HG02642 (cell line): ENCODE measurements at regions not wholly inside any gene's neighbourhood (a gene's known extent, or its start where the extent isn't known, plus 50 kb on each side); places are given as distances from the start of the nearest gene placed in this dataset.
"Not testable (repeated sequence)": the region's sequence is repeated elsewhere in the genome, so short reads cannot be mapped to it uniquely, and the experiment has no call there.

Source experiments
- ATAC-seq: cut with Tn5 transposase; IDR thresholded peaks from one replicate; pipeline ENCODE4 v1.9.1; 2021; ENCODE audit warnings: mild to moderate bottlenecking; ENCODE audit not compliant: unreplicated experiment, poor library complexity

- no peak for ATAC-seq
Observed at GRCh38 chr12:75660107-75660530, 148.7 kb upstream of the KRR1 start.

DNA sequence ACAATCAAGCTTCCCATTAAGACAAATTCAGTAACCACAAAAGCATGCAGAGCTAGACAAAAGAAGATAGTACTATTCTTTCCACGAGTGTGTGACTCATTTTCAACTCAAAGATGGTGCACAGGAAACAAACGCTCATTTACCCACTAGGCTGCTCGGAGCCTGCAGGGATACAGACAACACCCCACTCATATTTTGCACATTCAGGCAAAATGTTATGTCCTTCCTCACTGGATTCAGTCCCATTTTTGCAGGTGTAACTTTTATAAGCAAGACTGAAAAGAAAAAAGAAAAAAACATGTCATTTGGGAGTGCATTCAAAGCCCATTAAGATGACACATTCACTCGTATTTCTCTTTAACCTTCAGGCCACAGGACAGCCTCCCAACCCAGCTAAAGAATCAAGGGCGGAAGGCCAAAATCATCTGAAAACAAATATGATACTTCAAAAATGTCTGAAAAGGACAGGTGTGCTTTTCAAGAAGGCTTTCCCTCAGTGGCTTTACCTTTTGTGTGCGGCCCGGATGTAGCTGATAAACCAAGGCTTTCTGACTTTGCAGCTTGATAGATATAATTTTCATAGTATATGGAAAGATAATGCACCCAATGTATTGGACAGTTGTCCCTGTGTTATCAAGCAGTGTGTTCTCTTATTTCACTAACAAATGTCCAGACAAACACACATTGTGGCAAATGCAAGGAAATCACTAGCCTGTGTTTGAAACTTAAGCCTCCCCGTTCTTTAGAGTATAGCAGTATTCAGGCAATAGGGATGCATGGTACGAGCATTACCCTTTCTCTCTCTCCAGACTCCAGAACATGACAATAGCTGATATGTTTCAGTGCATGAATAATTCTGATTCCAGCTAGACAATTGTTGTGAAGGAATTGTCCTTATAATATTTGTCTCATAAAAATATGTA is 147.8 kb upstream of the KRR1 start:
- no peak for ATAC-seq

- no peak for ATAC-seq
Observed at GRCh38 chr12:75658286-75658685, 146.9 kb upstream of the KRR1 start.

- ATAC-seq: no peak
Observed at GRCh38 chr12:75657831-75658230, 146.4 kb upstream of the KRR1 start.

GRCh38 chr12:75657354-75657753 is 145.9 kb upstream of the KRR1 start:
- not testable (repeated sequence) for ATAC-seq

- ATAC-seq: no peak
Observed at GRCh38 chr12:75656648-75657047, 145.2 kb upstream of the KRR1 start.

- no peak for ATAC-seq
Observed at GRCh38 chr12:75656210-75656609, 144.8 kb upstream of the KRR1 start.

DNA sequence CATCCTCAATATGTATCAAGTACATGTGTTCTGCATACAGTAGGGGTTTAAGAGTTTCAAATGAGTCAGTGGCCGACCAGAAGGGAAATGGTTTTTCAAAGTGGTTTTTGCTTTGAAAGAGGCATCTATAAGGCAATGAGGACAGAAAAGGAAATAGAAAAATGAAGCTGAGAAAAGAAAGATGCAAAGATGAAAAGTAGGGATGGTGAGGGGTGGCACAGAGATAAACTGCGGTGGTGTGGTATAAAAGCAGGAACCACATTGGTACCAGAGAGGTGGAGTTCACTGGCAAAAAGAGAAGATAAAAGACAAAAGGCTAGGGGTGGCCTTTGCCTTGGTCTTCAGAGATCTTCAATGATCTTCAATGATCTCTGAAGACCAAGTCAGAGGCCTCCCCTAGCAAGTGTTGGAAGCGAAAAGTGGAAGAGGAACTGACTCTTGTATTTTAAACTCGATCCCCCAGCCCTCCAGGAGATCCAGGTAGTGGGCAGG is 144.0 kb upstream of the KRR1 start:
- ATAC-seq: peak; percentile 74

DNA sequence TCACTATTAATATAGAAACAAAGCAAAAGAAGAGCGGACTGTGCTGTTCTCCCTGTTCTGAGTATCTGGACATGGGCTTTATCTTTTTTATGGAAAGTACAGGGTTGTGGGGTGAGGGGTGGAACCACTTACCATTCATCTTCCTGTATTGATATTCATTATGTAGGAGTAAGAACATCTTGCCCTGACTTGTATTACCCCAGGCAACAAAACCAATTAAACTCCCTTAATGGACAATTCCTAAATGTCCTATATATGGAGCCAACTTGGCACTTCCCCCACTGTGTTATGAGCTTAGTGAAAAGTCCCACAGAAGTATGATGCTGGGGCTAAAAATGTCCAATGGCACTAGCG is 139.9 kb upstream of the KRR1 start:
- no peak for ATAC-seq

DNA sequence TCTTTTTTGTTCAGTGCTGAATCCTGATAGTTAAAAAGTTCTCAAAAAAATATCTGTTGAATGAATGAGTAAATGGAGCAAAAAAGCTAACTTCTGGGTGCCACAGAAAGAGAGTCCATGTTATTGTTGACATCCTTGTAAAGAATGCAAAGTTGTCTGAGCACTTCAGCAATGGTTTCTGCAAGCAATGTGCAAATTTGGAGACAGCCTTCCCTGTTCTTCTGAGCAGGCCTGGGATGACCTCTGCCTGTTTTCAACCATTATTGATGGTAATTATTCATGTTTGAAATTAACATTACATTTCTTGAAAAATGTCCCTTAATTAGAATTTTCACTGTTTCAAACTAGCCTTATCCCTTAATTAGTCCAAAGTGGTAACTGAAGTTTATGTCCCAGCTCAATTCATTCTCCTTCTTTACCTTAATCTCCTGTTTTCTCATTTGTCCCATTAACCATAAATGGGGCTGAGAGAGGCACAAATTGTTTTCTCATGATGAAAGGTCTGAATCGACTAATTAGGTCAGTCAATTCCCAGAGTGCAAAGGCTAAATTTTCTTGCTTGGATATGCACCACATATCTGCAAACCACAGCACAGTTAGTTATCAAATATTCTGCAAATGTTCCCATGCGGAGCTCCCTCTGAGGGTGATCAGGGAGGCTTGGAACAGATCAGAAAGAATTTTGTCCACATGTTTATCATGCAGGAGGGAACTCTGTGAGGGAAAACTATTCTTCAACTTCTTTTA is 139.4 kb upstream of the KRR1 start:
- no peak for ATAC-seq

DNA sequence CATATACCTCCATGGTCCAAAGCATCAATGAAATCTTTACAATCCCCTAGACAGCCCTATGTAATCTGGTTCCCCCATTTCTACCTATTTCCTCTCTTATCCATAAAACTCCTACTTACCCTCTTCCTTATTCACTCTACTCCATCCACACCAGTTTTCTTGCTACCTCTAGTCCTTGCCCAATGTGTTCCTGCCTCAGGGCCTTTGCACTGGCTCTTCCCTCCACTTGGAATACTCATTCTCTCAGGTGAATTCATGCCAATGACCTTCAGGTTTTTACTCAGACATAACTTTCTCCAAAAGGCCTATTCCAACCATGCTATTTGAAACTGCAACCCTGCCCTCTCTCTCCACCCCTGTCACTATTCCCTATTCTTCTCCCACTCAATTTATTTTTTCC is 138.7 kb upstream of the KRR1 start:
- ATAC-seq: no peak

GRCh38 chr12:75648856-75649255 is 137.4 kb upstream of the KRR1 start:
- no peak for ATAC-seq

DNA sequence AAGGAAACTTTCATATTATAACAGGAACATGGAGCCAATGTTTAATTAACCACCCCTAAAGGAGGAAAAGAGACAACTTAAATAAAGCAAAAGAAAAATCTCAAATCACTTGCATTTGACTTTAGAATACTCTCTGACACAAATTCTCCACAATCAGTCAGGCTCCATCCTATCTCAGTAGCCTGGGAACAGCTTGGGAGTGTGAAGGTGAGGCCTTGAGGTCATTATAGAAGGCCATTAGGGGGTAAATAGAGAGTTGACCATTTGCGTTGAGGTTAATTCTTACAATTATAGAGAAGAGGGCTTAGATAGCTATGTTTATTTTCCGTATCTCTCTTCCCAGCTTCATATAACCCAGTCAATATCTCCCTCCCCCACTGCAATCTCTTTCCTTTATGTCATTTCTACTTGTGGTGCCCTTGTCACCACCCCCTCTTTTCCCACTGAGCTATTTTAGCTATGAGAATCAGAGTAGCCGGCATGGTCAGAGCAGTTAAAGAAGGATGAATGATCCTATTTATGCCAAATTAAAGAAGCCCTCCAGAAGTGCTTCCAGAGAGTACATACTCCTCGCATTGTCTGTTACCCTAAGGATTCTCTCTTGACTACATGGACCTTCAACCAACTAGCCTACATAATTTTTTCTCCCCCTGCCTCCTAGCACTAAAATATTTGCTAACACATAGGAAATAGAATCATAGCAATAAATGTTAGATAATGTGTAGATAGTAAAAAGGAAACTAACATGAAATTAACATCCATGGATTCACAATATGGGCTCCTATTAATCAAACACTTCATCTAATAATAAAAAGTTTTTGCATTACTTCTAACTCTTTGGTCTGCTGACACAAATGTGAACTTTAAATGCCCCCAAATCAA is 135.2 kb upstream of the KRR1 start:
- ATAC-seq: no peak

DNA sequence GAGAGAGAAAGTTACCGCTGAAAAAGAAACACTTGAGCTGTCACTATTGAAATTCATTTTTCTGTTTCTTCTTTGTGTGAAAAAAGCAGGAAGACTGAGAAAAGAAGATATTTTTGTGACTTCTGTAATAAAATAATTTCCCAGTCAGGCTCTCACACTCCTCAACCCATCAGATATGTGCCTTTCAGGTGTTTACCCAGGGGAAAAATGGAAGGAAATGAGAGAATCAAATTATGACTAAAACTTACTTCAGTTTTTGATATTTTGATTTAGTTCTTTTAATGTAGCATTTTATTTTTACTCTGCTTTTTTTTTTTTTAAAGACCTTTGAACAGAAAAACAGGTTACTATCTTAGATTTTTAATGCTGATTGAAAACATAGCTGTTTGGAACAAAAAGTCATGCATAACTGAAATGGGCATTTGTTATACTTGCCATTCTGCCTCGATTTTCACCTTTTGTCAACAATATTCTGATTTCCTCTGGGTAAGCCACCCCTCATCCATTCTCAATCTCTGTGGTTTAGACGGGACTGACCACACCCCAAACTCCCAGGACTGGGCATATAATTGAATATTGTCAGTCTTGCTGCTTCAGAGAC is 133.2 kb upstream of the KRR1 start:
- ATAC-seq: no peak

DNA sequence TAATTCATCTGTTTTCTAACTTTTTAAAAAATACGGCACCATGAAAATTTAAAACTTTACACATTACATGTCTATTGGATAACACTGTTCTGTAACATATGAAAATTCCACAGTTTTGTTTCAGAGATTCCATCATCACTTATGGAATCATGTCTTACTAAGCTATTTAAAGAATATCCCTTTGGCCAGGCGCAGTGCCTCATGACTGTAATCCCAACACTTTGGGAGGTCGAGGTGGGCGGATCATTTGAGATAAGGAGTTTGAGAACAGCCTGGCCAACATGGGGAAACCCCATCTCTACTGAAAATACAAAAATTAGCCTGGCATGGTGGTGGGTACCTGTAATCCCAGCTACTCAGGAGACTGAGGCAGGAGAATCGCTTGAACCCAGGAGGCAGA is 131.7 kb upstream of the KRR1 start:
- ATAC-seq: not testable (repeated sequence)

DNA sequence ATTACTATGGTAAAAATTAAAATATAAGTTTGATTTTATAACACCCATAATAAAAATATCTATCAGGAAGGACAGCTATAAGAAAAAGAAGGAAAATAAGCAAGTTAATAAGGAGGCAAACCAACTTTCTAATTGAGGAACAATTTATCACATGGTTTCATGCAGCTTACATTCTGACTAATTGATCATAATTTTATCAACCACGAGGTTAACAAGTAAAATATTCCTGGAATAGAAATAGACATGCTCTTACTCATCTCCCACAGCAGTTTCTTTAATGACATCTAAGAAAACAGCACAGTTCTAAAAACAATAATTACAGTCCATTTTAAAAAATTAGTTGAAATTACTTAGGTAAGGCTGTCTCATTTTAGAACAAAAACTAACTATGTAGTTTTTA is 130.8 kb upstream of the KRR1 start:
- ATAC-seq: no peak

DNA sequence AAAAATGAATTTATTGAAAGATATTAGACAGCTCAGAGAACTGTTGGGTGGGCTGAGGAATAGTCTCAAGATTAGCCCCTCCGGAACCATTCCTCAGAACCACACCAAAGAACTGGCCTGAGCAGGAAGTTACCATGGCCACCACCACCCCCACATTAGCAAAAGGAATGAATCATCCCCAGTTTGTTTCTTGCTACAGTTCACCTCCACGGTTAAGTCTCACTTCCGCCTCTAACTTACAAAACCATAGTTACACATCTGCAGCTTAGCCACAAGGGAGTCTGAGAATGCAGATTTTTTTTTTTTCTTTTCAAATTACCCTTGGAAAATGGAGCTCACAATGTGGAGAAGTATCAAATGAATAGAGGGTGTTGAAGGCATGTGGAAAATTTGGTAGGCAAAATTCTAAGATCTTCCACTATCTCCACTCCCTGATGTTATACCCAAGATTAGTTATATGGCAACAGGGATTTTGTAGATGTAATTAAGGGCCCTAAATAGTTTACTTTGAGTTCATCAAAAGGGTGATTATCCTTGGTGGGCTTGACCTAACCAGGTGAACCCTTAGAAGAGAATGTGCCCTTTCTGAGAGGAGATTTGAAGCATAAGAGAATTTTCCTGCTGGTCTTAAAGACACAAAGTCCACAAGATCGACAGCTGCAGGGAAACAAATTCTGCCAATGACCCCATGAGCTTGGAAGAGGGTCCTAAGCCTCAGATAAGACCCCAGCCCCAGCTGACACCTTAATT is 129.8 kb upstream of the KRR1 start:
- ATAC-seq: peak; percentile 100

DNA sequence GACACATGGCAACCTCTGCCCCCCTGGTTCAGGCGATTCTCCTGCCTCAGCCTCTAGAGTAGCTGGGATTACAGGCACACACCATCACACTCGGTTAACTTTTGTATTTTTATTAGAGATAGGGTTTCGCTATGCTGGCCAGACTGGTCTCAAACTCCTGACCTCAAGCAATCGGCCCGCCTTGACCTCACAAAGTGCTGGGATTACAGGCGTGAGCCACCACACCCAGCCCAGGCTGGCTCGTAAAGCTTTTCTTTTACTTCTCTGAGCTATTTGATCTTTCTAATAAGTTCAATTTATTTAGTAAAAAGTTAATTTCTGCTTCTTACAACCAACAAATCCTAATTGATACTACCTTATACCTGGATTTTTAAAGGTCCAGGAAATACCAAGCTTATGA is 127.4 kb upstream of the KRR1 start:
- no peak for ATAC-seq

GRCh38 chr12:75636607-75637006 is 125.2 kb upstream of the KRR1 start:
- no peak for ATAC-seq
